ENCODE measurements at regions not wholly inside any gene's neighbourhood (a gene's known extent, or its start where the extent isn't known, plus 50 kb on each side); places are given as distances from the start of the nearest gene placed in this dataset.
"Not testable (repeated sequence)": the region's sequence is repeated elsewhere in the genome, so short reads cannot be mapped to it uniquely, and the experiment has no call there.

- RAD21 ChIA-PET (ENCODE audit: low non-redundant PET in 1 of 2, low total read pairs in 2 of 2, uncharacterized antibody in 2 of 2, unreplicated experiment in 2 of 2); intact Hi-C loops (cut with micrococcal nuclease); CTCF ChIA-PET: not testable (repeated sequence)
Measured at GRCh38 chr7:9728014-9728657, 1245.5 kb upstream of the PHF14 start.

GRCh38 chr7:9752033-9752432 is 1221.6 kb upstream of the PHF14 start:
- H3K27me3 ChIP-seq (ENCODE audit: insufficient read depth, low read length), result no peaks in the 10 kb centered on the region
- H3K9me2 ChIP-seq (ENCODE audit: insufficient read depth), result no peaks in the 10 kb centered on the region
- peaks cover 3 to 10% of the 10 kb centered on the region in 2 experiments; a peak in 2 of 4 replicates for H3K9me3 ChIP-seq (ENCODE audit: control insufficient read depth in 1 of 2, insufficient read depth in 1 of 2, low read depth in 1 of 2, low read length in 2 of 2)
- no peak overlapping the region for H3K4me3 ChIP-seq (replicated peaks in 1 of 2; ENCODE audit: low read depth in 1 of 2, low read length in 2 of 2)
- ATAC-seq (no peak), DNase-seq (ENCODE audit: low read depth, low spot score) (no peak)
- intact Hi-C loops (cut with micrococcal nuclease), result no loop called here
- H4K20me1 ChIP-seq (ENCODE audit: insufficient read depth), result no peaks in the 10 kb centered on the region
- H2AFZ ChIP-seq (ENCODE audit: low read depth, low read length, poor library complexity, severe bottlenecking), result no peak overlapping the region
- TF ChIP-seq FOSL1 (IDR thresholded peaks at IDR 0.05; ENCODE audit: low read depth), result no peak
- TF ChIP-seq ZFX (IDR thresholded peaks at IDR 0.05), result no peak
- no peak for TF ChIP-seq ELF1 (IDR thresholded peaks at IDR 0.05; ENCODE audit: borderline replicate concordance, low read depth)
- no peak for TF ChIP-seq CEBPB (IDR thresholded peaks at IDR 0.05; ENCODE audit: low read depth)
- TF ChIP-seq SIN3A (IDR thresholded peaks at IDR 0.05; ENCODE audit: low read depth), result no peak
- no peak for TF ChIP-seq RAD21 (IDR thresholded peaks at IDR 0.05; ENCODE audit: low read depth)
- TF ChIP-seq POLR2A (IDR thresholded peaks at IDR 0.05; ENCODE audit: borderline replicate concordance, extremely low read depth, insufficient read depth, insufficient read length), result no peak
- no peak for TF ChIP-seq ZBTB33 (IDR thresholded peaks at IDR 0.05; ENCODE audit: extremely low read depth, insufficient replicate concordance, low read length)
- TF ChIP-seq SRF (IDR thresholded peaks at IDR 0.05; ENCODE audit: low read depth), result no peak
- no peak for TF ChIP-seq JUND (IDR thresholded peaks at IDR 0.05)
- no peak for TF ChIP-seq ATF3 (IDR thresholded peaks at IDR 0.05)
- no peak for TF ChIP-seq CTCF (IDR thresholded peaks at IDR 0.05 in 2 of 3, conservative IDR thresholded peaks at IDR 0.05 in 1 of 3; ENCODE audit: borderline replicate concordance in 1 of 3, insufficient read depth in 1 of 3, low read depth in 2 of 3, low read length in 2 of 3)
- TF ChIP-seq ZNF274 (IDR thresholded peaks at IDR 0.05; ENCODE audit: low read depth, low read length), result no peak
- TF ChIP-seq EZH2 (IDR thresholded peaks at IDR 0.05), result no peak
- no peak for TF ChIP-seq SP1 (IDR thresholded peaks at IDR 0.05; ENCODE audit: low read depth)
- TF ChIP-seq MAX (IDR thresholded peaks at IDR 0.05), result no peak
- BruUV-seq (replicated peaks), result no TSS peak
- ChIA-PET RAD21 (ENCODE audit: low non-redundant PET in 1 of 2, low total read pairs in 2 of 2, uncharacterized antibody in 2 of 2, unreplicated experiment in 2 of 2) (no interaction called here), POLR2A (no interaction called here), CTCF (no interaction called here)
- H3K9ac ChIP-seq (ENCODE audit: low read length), result no peak overlapping the region
- H3K79me2 ChIP-seq (ENCODE audit: insufficient read depth, low read length), result no peaks in the 10 kb centered on the region
- H3K27ac ChIP-seq (ENCODE audit: low read depth, low read length), result no peak overlapping the region
- no peak overlapping the region for H3K4me2 ChIP-seq (ENCODE audit: low read length)
- H3K36me3 ChIP-seq (ENCODE audit: control insufficient read depth in 1 of 2, insufficient read depth in 2 of 2, low read length in 2 of 2), result no peaks in the 10 kb centered on the region
- H3K4me1 ChIP-seq (ENCODE audit: control insufficient read depth in 1 of 2, insufficient read depth in 2 of 2, low read length in 2 of 2), result no peaks in the 10 kb centered on the region

More at GRCh38 chr7:9728014-9728657, 1245.5 kb upstream of the PHF14 start:
- H3K9ac ChIP-seq (ENCODE audit: low read length); H4K20me1 ChIP-seq (ENCODE audit: insufficient read depth); H2AFZ ChIP-seq (ENCODE audit: low read depth, low read length, poor library complexity, severe bottlenecking); H3K27me3 ChIP-seq (ENCODE audit: insufficient read depth, low read length); H3K4me3 ChIP-seq (replicated peaks in 1 of 2; ENCODE audit: low read depth in 1 of 2, low read length in 2 of 2); H3K4me1 ChIP-seq (ENCODE audit: control insufficient read depth in 1 of 2, insufficient read depth in 2 of 2, low read length in 2 of 2); H3K27ac ChIP-seq (ENCODE audit: low read depth, low read length); H3K9me3 ChIP-seq (ENCODE audit: control insufficient read depth in 1 of 2, insufficient read depth in 1 of 2, low read depth in 1 of 2, low read length in 2 of 2); DNase-seq (ENCODE audit: low read depth, low spot score); H3K9me2 ChIP-seq (ENCODE audit: insufficient read depth); H3K36me3 ChIP-seq (ENCODE audit: control insufficient read depth in 1 of 2, insufficient read depth in 2 of 2, low read length in 2 of 2); ATAC-seq; H3K79me2 ChIP-seq (ENCODE audit: insufficient read depth, low read length); POLR2A ChIA-PET; BruUV-seq (replicated peaks); H3K4me2 ChIP-seq (ENCODE audit: low read length): not testable (repeated sequence)
